A673 (cell line): ENCODE measurements at regions not wholly inside any gene's neighbourhood (a gene's known extent, or its start where the extent isn't known, plus 50 kb on each side); places are given as distances from the start of the nearest gene placed in this dataset.

ENCODE experiments used
- CTCF ChIP-seq: fragments of 300-800, 200-600 bp; sonication (generic); conservative IDR thresholded peaks from 2 replicates; pipeline ENCODE4 v1.5.1; 2017; ENCODE audit warnings: low read depth, mild to moderate bottlenecking, antibody characterized with exemption, low read length, moderate library complexity, mixed read lengths
- EZH2 ChIP-seq: fragments of 200-600 bp; sonication (generic); IDR thresholded peaks from 2 replicates; pipeline ENCODE4 v1.6.1; 2017; ENCODE audit warnings: borderline replicate concordance, low read depth, mild to moderate bottlenecking, mixed read lengths, antibody characterized with exemption, low read length; ENCODE audit not compliant: poor library complexity, severe bottlenecking

- no peak for TF ChIP-seq CTCF
- no peak for TF ChIP-seq EZH2
Observed at GRCh38 chr2:150052457-150052856, 435.0 kb downstream of the RND3 start.
